HepG2 (cell line): ENCODE measurements at regions not wholly inside any gene's neighbourhood (a gene's known extent, or its start where the extent isn't known, plus 50 kb on each side); places are given as distances from the start of the nearest gene placed in this dataset.

Experiments used
- ATAC-seq: fragments of 200-7000 bp; cut with Tn5 transposase; 3 replicates; pipeline ENCODE4 v1.9.1; 2020; ENCODE audit warnings: mild to moderate bottlenecking, moderate library complexity
- BruUV-seq: library from RNA; stranded (reverse); fragments of 400-500 nt; replicated peaks from 2 replicates; lab custom pipeline; 2021; lab: Mats Ljungman, UMichigan
- CTCF ChIA-PET: fragments of 300-600 bp; formaldehyde crosslinking; extraction: SDS; loops from one replicate; lab custom pipeline; 2021; ENCODE audit warnings: low total read pairs, inconsistent platforms, low intra/inter-chr PET ratio; lab: Yijun Ruan, JAX
- POLR2A ChIA-PET: fragments of 350-600 bp; sonication (Branson Sonifier 250); formaldehyde crosslinking; loops from one replicate; lab custom pipeline; 2020; ENCODE audit warnings: antibody characterized with exemption, inconsistent platforms; lab: Yijun Ruan, JAX
- DNase-seq: peaks from one replicate; pipeline ENCODE4 v3.0.0-alpha.2; 2015; ENCODE audit warnings: low spot score
- FAIRE-seq: peaks from 3 replicates; lab custom pipeline; 2011; peaks lifted over from hg19 to GRCh38; lab: Jason Lieb, UNC
- H2AFZ ChIP-seq: one replicate; pipeline ENCODE4 v1.6.1; 2011; ENCODE audit warnings: low read length, inconsistent platforms
- H3K27ac ChIP-seq: fragments of 300-600 bp; 3 replicates; pipeline ENCODE4 v1.8.0; 2011; ENCODE audit warnings: mixed run types, mild to moderate bottlenecking, mixed read lengths, low read length, inconsistent platforms; ENCODE audit not compliant: insufficient read depth; ENCODE audit errors: extremely low read length
- H3K27me3 ChIP-seq, 2 experiments: fragments of 200-600 bp in 1 of 2; 2 replicates in 1 of 2; 3 replicates in 1 of 2; pipeline versions ENCODE4 v1.6.0 to v1.8.0; 2011; ENCODE audit warnings: low read length in 2 of 2, mild to moderate bottlenecking in 2 of 2, moderate library complexity in 2 of 2, inconsistent platforms in 1 of 2; ENCODE audit not compliant: insufficient read depth in 2 of 2, control insufficient read depth in 1 of 2
- H3K36me3 ChIP-seq, 2 experiments: fragments of 200-600 bp in 1 of 2; replicated peaks in 1 of 2; 2 replicates in 1 of 2; 3 replicates in 1 of 2; pipeline versions ENCODE4 v1.5.1 to v1.8.0; 2011; ENCODE audit warnings: low read length in 2 of 2, inconsistent platforms in 1 of 2; ENCODE audit not compliant: insufficient read depth in 2 of 2, control insufficient read depth in 1 of 2
- H3K4me1 ChIP-seq: 2 replicates; pipeline ENCODE4 v1.5.1; 2012; ENCODE audit warnings: low read length, inconsistent platforms; ENCODE audit not compliant: insufficient read depth
- H3K4me2 ChIP-seq: 2 replicates; pipeline ENCODE4 v1.6.0; 2011; ENCODE audit warnings: low read depth, low read length, inconsistent platforms
- H3K4me3 ChIP-seq, 3 experiments: fragments of 200-600 bp in 1 of 3; sonication (generic), shearing (Covaris generic) in 1 of 3; replicated peaks in 1 of 3; 2 replicates each; pipeline ENCODE4 v1.5.1; 2011 to 2016; ENCODE audit warnings: low read length in 3 of 3, inconsistent platforms in 2 of 3, low read depth in 2 of 3, mild to moderate bottlenecking in 2 of 3, control low read depth in 1 of 3, mixed read lengths in 1 of 3; ENCODE audit not compliant: insufficient read depth in 1 of 3
- H3K79me2 ChIP-seq: one replicate; pipeline ENCODE4 v1.6.1; 2011; ENCODE audit warnings: low read length, inconsistent platforms; ENCODE audit not compliant: insufficient read depth
- H3K9ac ChIP-seq: 2 replicates; pipeline ENCODE4 v1.6.0; 2011; ENCODE audit warnings: mild to moderate bottlenecking, low read depth, low read length, inconsistent platforms; ENCODE audit not compliant: insufficient read depth
- H3K9me3 ChIP-seq: 2 replicates; pipeline ENCODE4 v1.5.1; 2012; ENCODE audit warnings: mild to moderate bottlenecking, low read length
- H4K20me1 ChIP-seq: 2 replicates; pipeline ENCODE4 v1.6.0; 2011; ENCODE audit warnings: inconsistent platforms, mild to moderate bottlenecking, low read length, moderate library complexity; ENCODE audit not compliant: insufficient read depth
- ATM ChIP-seq: fragments of 450-650 bp; IDR thresholded peaks from 2 replicates; pipeline ENCODE4 v1.7.1; 2017; ENCODE audit warnings: mild to moderate bottlenecking, borderline replicate concordance
- BRF2 ChIP-seq: sonication (generic); formaldehyde crosslinking; IDR thresholded peaks from 2 replicates; pipeline ENCODE4 v1.8.1; 2022; ENCODE audit warnings: mild to moderate bottlenecking, missing genetic modification reagents
- CBFB ChIP-seq: sonication (generic); formaldehyde crosslinking; IDR thresholded peaks from 2 replicates; pipeline ENCODE4 v1.4.0; 2020; ENCODE audit warnings: missing genetic modification reagents
- CSRNP2 ChIP-seq: sonication (generic); formaldehyde crosslinking; conservative IDR thresholded peaks from 2 replicates; pipeline ENCODE4 v1.8.0; 2022; ENCODE audit warnings: low read depth, missing genetic modification reagents
- DNMT3B ChIP-seq: conservative IDR thresholded peaks from 2 replicates; pipeline ENCODE4 v1.6.1; 2016; ENCODE audit warnings: missing biosample characterization, control low read depth
- FOXA1 ChIP-seq, 2 experiments: fragments of 450-650 bp in 1 of 2; sonication (generic) in 1 of 2; formaldehyde crosslinking in 1 of 2; IDR thresholded peaks; 2 replicates each; pipeline versions ENCODE4 v1.4.0 to v1.6.1; 2016 to 2020; ENCODE audit warnings: missing genetic modification reagents in 1 of 2
- FOXK2 ChIP-seq: fragments of 450-650 bp; IDR thresholded peaks from 2 replicates; pipeline ENCODE4 v1.6.1; 2016
- GTF2F1 ChIP-seq: fragments of 150-350 bp; IDR thresholded peaks from 2 replicates; pipeline ENCODE4 v1.6.1; 2014; ENCODE audit warnings: low read length
- HES4 ChIP-seq: sonication (generic); formaldehyde crosslinking; IDR thresholded peaks from 2 replicates; pipeline ENCODE4 v1.9.0; 2021; ENCODE audit warnings: mild to moderate bottlenecking, missing genetic modification reagents, borderline replicate concordance
- NR3C1 ChIP-seq: sonication (generic); formaldehyde crosslinking; IDR thresholded peaks from 2 replicates; pipeline ENCODE4 v1.4.0; 2020; ENCODE audit warnings: missing genetic modification reagents
- NRL ChIP-seq: sonication (generic); formaldehyde crosslinking; IDR thresholded peaks from 2 replicates; pipeline ENCODE4 v1.5.0; 2020; ENCODE audit warnings: missing genetic modification reagents, mild to moderate bottlenecking, moderate library complexity, borderline replicate concordance
- YEATS4 ChIP-seq: sonication (generic); formaldehyde crosslinking; IDR thresholded peaks from 2 replicates; pipeline ENCODE4 v1.4.0; 2020; ENCODE audit warnings: missing genetic modification reagents, borderline replicate concordance
- ZNF3 ChIP-seq: IDR thresholded peaks from 2 replicates; pipeline ENCODE4 v1.7.0; 2017; ENCODE audit warnings: inconsistent platforms
- ZNF615 ChIP-seq: sonication (generic); formaldehyde crosslinking; IDR thresholded peaks from 2 replicates; pipeline ENCODE4 v1.5.0; 2020; ENCODE audit warnings: mild to moderate bottlenecking, missing genetic modification reagents, borderline replicate concordance
- ZNF761 ChIP-seq: sonication (generic); formaldehyde crosslinking; conservative IDR thresholded peaks from 2 replicates; pipeline ENCODE4 v1.4.0; 2020; ENCODE audit warnings: mild to moderate bottlenecking, missing genetic modification reagents
- WGBS: methylation state at CpG from one replicate; pipeline ENCODE4 v1.1.6; 2017; ENCODE audit warnings: low lambda C conversion rate; 5-methylcytosine and 5-hydroxymethylcytosine counted together
- in situ Hi-C: cut with HindIII; loops from 2 replicates; pipeline ENCODE4 v1.10.0; 2017; ENCODE audit warnings: low pct_unique_long_range_greater_than_20kb; ENCODE audit not compliant: extremely low pct_ligation_motif_present
- intact Hi-C: fragments of 100-400 bp; cut with micrococcal nuclease; formaldehyde crosslinking; loops from one replicate; pipeline ENCODE4 v1.10.0; 2022; ENCODE audit not compliant: unreplicated experiment
- TF ChIP-seq, protein P1 (sequence below): sonication (generic); formaldehyde crosslinking; conservative IDR thresholded peaks from 2 replicates; pipeline ENCODE4 v1.8.1; 2023; ENCODE audit warnings: missing genetic modification reagents
- TF ChIP-seq, protein P2 (sequence below), 2 experiments: fragments of 450-650 bp in 1 of 2; sonication (generic) in 1 of 2; formaldehyde crosslinking; IDR thresholded peaks; 2 replicates each; pipeline versions ENCODE4 v1.5.0 to v1.8.0; 2020 to 2022; ENCODE audit warnings: mild to moderate bottlenecking in 1 of 2, missing genetic modification reagents in 1 of 2
- TF ChIP-seq, protein P3 (sequence below): sonication (generic); formaldehyde crosslinking; IDR thresholded peaks from 2 replicates; pipeline ENCODE4 v1.5.0; 2020; ENCODE audit warnings: missing genetic modification reagents

DNA sequence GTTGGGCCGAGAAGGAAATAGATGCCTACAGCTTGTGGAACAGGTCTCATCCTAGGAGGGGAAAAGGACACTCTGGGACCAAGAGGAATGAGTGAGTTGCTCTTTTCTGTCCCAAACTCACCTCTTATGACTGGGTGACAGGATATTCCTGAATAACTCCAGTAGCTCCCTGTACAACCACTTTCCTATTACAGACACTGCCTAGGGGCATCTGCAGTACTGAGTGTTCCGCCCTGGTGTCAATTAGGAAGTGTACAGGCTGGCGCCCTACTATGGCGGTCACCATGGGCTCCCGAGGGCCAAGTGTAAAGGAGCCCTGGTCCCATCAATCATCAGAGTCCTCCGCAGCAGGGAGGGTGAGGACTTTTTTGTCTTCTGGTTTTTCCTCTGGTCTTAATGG, 343.4 kb upstream of the USP9Y start:
- H3K27me3 ChIP-seq, result no peaks in the 10 kb centered on the region
- intact Hi-C loops (no loop called here), in situ Hi-C loops (no loop called here)
- no peak overlapping the region for H3K4me2 ChIP-seq
- BruUV-seq, result no TSS peak
- no peak for ATAC-seq
- POLR2A ChIA-PET, result no interaction called here
- DNase-seq, result no peak
- H3K4me3 ChIP-seq, result no peak overlapping the region
- no peaks in the 10 kb centered on the region for H3K79me2 ChIP-seq
- 100% methylated on average over 2 of the region's 6 CpGs for WGBS
- H3K36me3 ChIP-seq, result no peaks in the 10 kb centered on the region
- no peak overlapping the region for H3K27ac ChIP-seq
- H2AFZ ChIP-seq, result no peak overlapping the region
- FAIRE-seq, result no peak
- no peaks in the 10 kb centered on the region for H4K20me1 ChIP-seq
- H3K4me1 ChIP-seq, result no peaks in the 10 kb centered on the region
- CTCF ChIA-PET, result no interaction called here
- H3K9ac ChIP-seq, result no peak overlapping the region
- H3K9me3 ChIP-seq, result no peaks in the 10 kb centered on the region
- TF ChIP-seq YEATS4 (CRISPR knock-in tag), result no peak
- TF ChIP-seq ZNF761, result no peak
- no peak for TF ChIP-seq ATM
- TF ChIP-seq, protein P1, sequence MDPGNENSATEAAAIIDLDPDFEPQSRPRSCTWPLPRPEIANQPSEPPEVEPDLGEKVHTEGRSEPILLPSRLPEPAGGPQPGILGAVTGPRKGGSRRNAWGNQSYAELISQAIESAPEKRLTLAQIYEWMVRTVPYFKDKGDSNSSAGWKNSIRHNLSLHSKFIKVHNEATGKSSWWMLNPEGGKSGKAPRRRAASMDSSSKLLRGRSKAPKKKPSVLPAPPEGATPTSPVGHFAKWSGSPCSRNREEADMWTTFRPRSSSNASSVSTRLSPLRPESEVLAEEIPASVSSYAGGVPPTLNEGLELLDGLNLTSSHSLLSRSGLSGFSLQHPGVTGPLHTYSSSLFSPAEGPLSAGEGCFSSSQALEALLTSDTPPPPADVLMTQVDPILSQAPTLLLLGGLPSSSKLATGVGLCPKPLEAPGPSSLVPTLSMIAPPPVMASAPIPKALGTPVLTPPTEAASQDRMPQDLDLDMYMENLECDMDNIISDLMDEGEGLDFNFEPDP, result no peak
- TF ChIP-seq GTF2F1, result no peak
- TF ChIP-seq CSRNP2 (CRISPR knock-in tag), result no peak
- TF ChIP-seq, protein P2, sequence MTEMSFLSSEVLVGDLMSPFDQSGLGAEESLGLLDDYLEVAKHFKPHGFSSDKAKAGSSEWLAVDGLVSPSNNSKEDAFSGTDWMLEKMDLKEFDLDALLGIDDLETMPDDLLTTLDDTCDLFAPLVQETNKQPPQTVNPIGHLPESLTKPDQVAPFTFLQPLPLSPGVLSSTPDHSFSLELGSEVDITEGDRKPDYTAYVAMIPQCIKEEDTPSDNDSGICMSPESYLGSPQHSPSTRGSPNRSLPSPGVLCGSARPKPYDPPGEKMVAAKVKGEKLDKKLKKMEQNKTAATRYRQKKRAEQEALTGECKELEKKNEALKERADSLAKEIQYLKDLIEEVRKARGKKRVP (CRISPR knock-in tag; IDR thresholded peaks at IDR 0.05), result no peak
- TF ChIP-seq HES4 (CRISPR knock-in tag), result no peak
- no peak for TF ChIP-seq ZNF3 (CRISPR knock-in tag)
- TF ChIP-seq, protein P3, sequence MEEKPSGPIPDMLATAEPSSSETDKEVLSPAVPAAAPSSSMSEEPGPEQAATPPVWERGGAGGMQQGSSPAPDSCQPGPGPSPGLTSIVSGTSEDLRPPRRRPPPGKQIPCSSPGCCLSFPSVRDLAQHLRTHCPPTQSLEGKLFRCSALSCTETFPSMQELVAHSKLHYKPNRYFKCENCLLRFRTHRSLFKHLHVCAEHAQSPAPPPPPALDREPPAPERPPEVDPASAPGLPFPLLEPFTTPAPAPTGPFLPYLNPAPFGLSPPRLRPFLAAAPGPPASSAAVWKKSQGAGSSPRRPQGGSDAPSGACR (CRISPR knock-in tag), result no peak
- TF ChIP-seq CBFB (CRISPR knock-in tag), result no peak
- TF ChIP-seq ZNF615 (CRISPR knock-in tag), result no peak
- TF ChIP-seq FOXA1 (IDR thresholded peaks at IDR 0.05), result no peak
- TF ChIP-seq FOXA1 (CRISPR knock-in tag; IDR thresholded peaks at IDR 0.05), result no peak
- TF ChIP-seq NR3C1, result no peak
- no peak for TF ChIP-seq FOXK2
- TF ChIP-seq DNMT3B (CRISPR knock-in tag), result no peak
- no peak for TF ChIP-seq NRL
- no peak for TF ChIP-seq BRF2
